Esophagus squamous epithelium (tissue), 4 donors: ENCODE measurements at regions not wholly inside any gene's neighbourhood (a gene's known extent, or its start where the extent isn't known, plus 50 kb on each side); places are given as distances from the start of the nearest gene placed in this dataset.

Experiments
- POLR2A ChIP-seq, 4 donors: fragments of 450-650 bp; IDR thresholded peaks; one replicate each; pipeline ENCODE4 v1.6.1; 2017; ENCODE audit warnings: antibody characterized with exemption in 4 of 4, mild to moderate bottlenecking in 4 of 4, moderate library complexity in 3 of 4
- TF ChIP-seq, protein P1 (sequence below), 6 experiments: fragments of 450-650 bp in 4 of 6; fragments of 200-600 bp in 2 of 6; sonication (generic) in 2 of 6; IDR thresholded peaks; one replicate each; pipeline ENCODE4 v1.5.1; 2016 to 2019; ENCODE audit warnings: antibody characterized with exemption in 6 of 6, mild to moderate bottlenecking in 4 of 6, moderate library complexity in 4 of 6

DNA sequence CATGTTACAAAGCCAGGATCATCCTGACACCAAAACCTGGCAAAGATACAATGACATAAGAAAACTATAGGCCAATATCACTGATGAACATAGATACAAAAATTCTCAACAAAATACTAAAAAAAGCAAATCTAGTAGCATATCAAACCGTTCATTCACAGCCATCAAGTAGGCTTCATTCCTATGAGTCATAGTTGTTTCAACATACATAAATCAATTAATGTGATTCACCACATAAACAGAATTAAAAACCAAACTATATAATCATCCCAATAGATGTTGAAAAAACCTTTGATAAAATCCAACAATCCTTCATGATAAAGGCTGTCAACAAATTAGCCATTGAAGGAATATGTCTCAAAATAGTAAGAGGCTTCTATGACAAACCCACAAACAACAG lies 1007.2 kb upstream of the RAG2 start:
- TF ChIP-seq, protein P1, sequence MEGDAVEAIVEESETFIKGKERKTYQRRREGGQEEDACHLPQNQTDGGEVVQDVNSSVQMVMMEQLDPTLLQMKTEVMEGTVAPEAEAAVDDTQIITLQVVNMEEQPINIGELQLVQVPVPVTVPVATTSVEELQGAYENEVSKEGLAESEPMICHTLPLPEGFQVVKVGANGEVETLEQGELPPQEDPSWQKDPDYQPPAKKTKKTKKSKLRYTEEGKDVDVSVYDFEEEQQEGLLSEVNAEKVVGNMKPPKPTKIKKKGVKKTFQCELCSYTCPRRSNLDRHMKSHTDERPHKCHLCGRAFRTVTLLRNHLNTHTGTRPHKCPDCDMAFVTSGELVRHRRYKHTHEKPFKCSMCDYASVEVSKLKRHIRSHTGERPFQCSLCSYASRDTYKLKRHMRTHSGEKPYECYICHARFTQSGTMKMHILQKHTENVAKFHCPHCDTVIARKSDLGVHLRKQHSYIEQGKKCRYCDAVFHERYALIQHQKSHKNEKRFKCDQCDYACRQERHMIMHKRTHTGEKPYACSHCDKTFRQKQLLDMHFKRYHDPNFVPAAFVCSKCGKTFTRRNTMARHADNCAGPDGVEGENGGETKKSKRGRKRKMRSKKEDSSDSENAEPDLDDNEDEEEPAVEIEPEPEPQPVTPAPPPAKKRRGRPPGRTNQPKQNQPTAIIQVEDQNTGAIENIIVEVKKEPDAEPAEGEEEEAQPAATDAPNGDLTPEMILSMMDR (IDR thresholded peaks at IDR 0.05): no peak
- no peak for TF ChIP-seq POLR2A (IDR thresholded peaks at IDR 0.05)
